ENCODE measurements at regions not wholly inside any gene's neighbourhood (a gene's known extent, or its start where the extent isn't known, plus 50 kb on each side); places are given as distances from the start of the nearest gene placed in this dataset.

- DNase-seq (ENCODE audit: low spot score) = no peak
Observed at GRCh38 chr14:62015945-62016344, 253.7 kb downstream of the SNAPC1 start.

DNA sequence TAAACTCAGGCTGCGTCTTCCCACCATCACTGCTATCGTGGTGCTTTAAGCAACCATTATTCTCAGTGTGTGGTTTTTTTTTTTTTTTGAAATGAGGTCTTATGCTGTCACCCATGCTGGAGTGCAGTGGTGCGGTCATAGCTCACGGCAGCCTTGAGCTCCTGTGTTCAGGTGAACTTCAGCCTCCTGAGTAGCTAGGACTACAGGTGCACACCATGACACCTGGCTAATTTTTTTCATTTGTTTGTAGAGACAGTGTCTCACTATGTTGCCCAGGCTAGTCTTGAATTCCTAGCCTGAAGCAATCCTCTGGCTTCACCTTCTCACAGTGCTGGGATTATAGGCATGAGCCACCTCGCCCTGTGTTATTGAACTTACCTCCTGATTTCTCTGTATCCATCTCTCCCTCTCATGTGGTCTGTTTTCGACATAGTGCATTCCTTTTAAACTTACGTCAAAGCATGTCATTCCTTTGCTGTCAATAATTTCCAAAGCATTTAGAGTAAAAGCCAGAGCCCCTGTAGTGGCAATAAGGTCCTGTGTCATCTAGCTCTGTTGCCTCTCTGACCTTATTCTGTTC is 255.5 kb downstream of the SNAPC1 start:
- no peak for DNase-seq (ENCODE audit: low spot score)

GRCh38 chr14:62018606-62019005 is 256.4 kb downstream of the SNAPC1 start:
- DNase-seq (ENCODE audit: low spot score) = no peak

GRCh38 chr14:62027958-62028357 is 265.7 kb downstream of the SNAPC1 start:
- DNase-seq (ENCODE audit: low spot score) = no peak

DNA sequence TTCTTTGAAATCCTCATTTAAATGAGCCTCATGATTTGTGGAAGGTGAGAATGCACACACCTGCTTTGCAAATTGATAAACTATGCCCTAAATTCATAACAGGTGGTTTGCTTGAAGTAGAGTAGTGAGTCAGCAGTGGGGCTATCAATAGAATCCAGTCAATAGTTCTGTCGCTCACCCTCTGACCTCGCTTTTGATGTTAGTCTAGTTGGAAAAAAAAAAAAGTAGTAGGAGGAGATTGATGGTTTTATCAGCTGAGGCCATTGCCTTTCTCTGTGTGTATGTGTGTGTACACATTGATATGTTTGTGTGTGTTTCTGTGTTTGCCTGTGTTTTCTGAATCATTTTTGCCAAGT is 267.3 kb downstream of the SNAPC1 start:
- DNase-seq (ENCODE audit: low spot score) = no peak

DNA sequence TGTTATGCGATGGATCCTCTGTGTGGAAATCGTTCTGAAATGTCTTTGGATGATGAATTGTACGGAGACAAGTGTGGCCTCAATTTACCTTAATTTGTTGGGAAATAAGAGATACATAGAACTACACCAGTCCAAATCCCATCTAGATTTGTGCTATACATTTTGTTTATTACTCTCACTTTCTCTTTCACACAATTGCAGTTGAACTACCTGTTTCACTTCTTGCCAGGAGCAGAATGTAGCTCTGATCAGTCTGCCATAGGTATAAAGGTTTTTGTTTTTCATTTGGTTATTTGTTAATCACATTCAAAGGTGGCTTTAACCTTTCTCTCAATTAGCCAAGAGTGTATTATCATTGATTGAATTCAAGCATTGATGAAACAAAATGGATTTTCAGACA is 268.2 kb downstream of the SNAPC1 start:
- DNase-seq (ENCODE audit: low spot score) = no peak

DNA sequence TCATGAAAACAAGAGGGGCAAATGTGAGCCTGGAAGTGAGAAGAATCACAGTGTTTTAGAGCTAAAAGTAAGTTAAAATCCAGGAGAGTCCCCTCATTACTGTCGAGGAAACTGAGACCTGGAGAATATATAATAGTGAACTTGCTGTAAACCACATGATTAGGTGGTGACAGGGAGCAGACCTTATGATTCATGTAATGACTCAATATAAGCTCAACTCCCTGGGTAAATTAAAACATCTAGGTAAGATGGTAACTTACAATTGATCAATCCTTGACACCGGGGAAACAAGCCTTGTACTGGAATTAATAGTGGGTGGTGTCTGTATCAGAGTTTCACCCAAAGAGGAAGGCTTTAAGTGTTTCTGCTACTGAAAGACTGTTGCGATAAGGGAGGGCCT is 269.3 kb downstream of the SNAPC1 start:
- DNase-seq (ENCODE audit: low spot score) = no peak

- no peak for DNase-seq (ENCODE audit: low spot score)
Observed at GRCh38 chr14:62053188-62053587, 291.0 kb downstream of the SNAPC1 start.

- DNase-seq (ENCODE audit: low spot score) = no peak
Observed at GRCh38 chr14:62056789-62057188, 294.6 kb downstream of the SNAPC1 start.

DNA sequence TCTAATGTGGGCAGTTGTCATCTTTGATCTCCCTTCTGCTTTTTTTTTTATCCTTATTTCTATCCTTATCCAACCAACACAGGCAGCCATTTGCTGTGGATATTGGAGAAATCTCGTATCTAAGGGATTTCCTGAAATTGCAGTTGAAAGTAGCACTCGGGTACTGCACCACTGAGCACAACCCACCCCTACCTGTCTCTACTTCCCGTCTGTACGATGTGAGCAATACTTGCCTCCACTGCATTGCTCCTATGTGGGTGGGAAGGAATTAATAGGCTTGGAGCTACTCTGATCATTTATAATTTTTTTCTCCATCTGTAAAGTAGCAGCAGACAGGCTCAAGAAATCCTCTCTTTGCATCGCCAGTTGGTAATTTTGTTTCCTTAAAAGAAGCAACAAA is 300.4 kb downstream of the SNAPC1 start:
- no peak for DNase-seq (ENCODE audit: low spot score)

DNA sequence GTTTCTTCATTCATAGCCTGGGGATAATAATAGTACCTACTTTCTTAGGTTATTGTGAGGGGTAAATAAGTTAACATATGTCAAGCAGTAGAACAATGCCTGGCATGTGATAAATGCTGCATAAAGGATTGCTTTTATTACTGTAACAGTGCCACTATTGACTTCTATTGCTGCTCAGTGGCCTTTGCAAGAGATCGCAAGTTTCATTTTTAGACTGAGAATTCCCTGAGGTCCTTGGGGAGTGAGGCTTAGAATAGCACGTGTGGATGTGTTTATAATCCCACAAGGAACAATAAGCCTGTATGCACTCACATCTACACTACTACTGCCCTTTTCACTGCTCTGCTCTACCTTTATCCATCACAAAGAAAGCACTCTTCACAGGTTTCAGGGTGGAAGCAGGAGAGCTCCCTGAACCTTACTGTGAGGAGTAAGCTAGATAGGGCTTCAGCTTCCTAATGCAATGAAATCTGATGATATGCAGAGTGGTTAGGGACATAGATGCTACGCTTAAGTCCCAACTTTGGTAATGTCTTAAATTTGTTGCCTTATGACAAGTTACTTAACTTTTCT is 302.6 kb downstream of the SNAPC1 start:
- DNase-seq (ENCODE audit: low spot score) = no peak

- DNase-seq (ENCODE audit: low spot score) = no peak
Observed at GRCh38 chr14:62066304-62066703, 304.1 kb downstream of the SNAPC1 start.

- DNase-seq (ENCODE audit: low spot score) = no peak
Observed at GRCh38 chr14:62071039-62071438, 308.8 kb downstream of the SNAPC1 start.

- DNase-seq (ENCODE audit: low spot score) = no peak
Observed at GRCh38 chr14:62076368-62076767, 314.1 kb downstream of the SNAPC1 start.

GRCh38 chr14:62076825-62077605 is 314.8 kb downstream of the SNAPC1 start:
- no peak for DNase-seq (ENCODE audit: low spot score)

DNA sequence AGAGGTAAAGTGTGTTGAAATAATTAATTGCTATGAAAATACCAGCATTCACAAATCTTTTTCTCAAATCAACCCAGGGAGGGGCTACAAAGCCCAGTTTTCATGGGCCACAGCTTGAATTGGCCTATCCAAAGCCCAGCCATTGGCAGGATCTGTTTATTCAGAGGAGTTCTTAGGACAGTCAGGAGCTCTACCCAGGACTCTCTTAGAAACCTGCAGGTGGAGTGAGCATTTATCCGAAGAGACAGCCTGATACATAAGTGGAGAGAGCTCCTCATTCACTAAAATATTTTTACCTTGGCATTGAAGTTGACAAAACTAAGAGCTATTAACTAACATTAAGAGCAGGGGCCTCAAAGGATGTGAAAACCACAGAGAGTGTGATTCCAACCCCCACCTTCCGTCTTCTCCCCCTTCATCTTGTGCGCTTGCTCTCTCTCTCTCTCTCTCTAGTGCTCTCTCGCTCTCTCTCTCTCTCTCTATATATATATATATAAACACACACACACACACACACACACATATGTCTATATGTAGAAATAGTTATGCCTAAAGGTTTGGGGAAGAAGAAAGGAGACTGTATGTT is 315.5 kb downstream of the SNAPC1 start:
- no peak for DNase-seq (ENCODE audit: low spot score)

DNA sequence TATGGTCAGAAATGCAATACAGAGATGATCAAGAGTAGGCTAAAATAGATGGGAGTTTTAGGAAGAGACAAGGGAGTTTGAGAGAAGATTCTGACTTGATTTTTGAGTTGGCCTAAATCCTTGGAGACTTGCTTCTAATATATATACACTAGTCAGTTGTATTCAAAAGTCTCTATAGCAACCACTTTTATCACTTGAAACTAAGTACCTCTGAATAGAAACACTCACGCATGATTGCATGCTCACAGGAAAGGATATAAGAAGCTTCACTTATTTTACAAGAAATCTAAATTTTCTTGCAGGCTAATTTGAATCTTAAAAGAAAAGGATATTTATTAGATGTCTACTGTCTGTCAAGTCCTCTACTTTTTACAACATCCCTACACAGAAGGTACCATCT is 316.8 kb downstream of the SNAPC1 start:
- DNase-seq (ENCODE audit: low spot score) = no peak

DNA sequence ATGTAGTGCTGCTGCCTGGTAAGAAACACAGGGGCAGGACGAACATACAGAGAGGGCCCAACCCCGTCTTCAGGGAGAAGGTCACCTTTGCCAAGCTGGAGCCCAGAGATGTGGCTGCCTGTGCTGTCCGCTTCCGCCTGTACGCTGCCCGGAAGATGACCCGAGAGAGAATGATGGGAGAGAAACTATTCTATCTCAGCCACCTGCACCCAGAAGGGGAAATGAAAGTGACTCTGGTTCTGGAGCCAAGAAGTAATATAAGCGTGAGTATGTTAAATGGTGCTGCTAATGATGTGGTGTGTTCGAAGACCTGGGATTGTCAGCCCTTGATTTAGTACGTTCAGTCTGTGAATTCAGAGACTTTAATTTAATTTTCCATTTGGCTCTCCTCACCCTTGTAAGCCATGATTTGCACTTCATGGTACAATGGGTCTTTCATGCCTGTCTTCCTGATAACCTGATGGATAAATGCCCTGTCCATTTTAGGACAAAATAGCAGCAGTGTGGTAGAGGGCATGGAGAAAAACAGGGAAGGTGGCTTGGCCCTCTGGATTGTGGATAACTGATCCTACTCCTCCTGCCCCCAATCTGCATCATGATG is 318.9 kb downstream of the SNAPC1 start:
- no peak for DNase-seq (ENCODE audit: low spot score)

DNA sequence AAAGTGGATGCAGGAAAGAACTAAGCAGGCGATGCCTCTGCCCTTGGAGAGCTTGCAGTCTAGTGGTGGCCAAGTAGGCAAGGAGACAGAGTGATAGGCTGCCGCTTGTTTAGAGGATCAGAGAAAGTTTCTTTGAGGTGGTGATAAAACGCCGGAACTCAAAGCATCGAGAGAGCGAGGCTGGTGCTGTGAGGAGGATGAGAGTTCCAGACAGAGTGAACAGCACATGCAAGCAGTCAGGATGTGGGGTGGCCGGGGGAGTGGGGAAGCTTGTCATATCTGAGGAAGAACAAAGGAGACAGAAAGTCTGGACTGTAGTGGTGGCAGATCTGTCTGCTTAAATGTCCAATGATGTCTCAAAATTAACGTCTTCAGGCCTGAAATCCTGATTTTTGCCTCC is 319.7 kb downstream of the SNAPC1 start:
- no peak for DNase-seq (ENCODE audit: low spot score)

GRCh38 chr14:62082779-62083178 is 320.6 kb downstream of the SNAPC1 start:
- DNase-seq (ENCODE audit: low spot score) = no peak

GRCh38 chr14:62084020-62084419 is 321.8 kb downstream of the SNAPC1 start:
- DNase-seq (ENCODE audit: low spot score) = no peak

- DNase-seq (ENCODE audit: low spot score) = no peak
Observed at GRCh38 chr14:62087191-62087590, 325.0 kb downstream of the SNAPC1 start.

DNA sequence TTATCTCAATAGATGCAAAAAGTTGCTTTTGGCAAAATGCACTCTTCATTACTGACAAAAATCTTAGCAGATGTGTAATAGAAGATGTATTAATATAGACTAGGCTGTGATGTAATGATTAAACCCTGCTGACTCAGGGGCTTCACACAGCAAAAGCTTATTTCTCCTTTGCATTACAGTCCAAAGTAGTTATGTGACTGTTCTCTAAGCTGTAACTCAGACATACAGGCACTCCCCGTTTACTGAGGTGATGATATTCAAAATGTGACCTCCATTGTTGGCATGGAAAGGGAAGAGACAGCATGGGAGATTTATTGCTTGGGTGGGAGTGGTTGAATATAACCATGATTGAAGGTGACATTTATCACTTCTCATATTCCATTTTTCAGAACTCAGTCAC is 331.5 kb downstream of the SNAPC1 start:
- no peak for DNase-seq (ENCODE audit: low spot score)
